Common myeloid progenitor, CD34-positive (primary cell): ENCODE measurements at regions not wholly inside any gene's neighbourhood (a gene's known extent, or its start where the extent isn't known, plus 50 kb on each side); places are given as distances from the start of the nearest gene placed in this dataset.

ENCODE experiments used
- CTCF ChIA-PET: fragments of 350-600 bp; sonication (Branson Sonifier 250); formaldehyde crosslinking; loops from one replicate; lab custom pipeline; 2021; ENCODE audit warnings: antibody characterized with exemption; lab: Charles Lee
- POLR2A ChIA-PET: fragments of 350-600 bp; sonication (Branson Sonifier 250); formaldehyde crosslinking; loops from one replicate; lab custom pipeline; 2021; ENCODE audit warnings: antibody characterized with exemption; lab: Charles Lee
- DNase-seq, 3 donors: peaks; one replicate each; pipeline versions ENCODE4 v3.0.0 to v3.0.0-alpha.2; 2013
- H3K27ac ChIP-seq, 2 experiments: 1 replicate in 1 of 2; 2 replicates in 1 of 2; pipeline ENCODE4 v1.7.0; 2013; ENCODE audit warnings: inconsistent platforms in 2 of 2, low read length in 2 of 2, mild to moderate bottlenecking in 2 of 2, low read depth in 1 of 2, moderate library complexity in 1 of 2; ENCODE audit not compliant: severe bottlenecking in 2 of 2, insufficient read depth in 1 of 2, poor library complexity in 1 of 2
- H3K27me3 ChIP-seq, 5 experiments: replicated peaks in 2 of 5; 1 replicate in 3 of 5; 2 replicates in 2 of 5; pipeline versions ENCODE4 v1.6.1 to v1.7.0; 2013; ENCODE audit warnings: low read length in 4 of 5, mild to moderate bottlenecking in 2 of 5, moderate library complexity in 2 of 5, inconsistent platforms in 1 of 5; ENCODE audit not compliant: insufficient read depth in 5 of 5, control insufficient read depth in 4 of 5
- H3K36me3 ChIP-seq, 4 experiments: 1 replicate in 2 of 4; 2 replicates in 2 of 4; pipeline versions ENCODE4 v1.6.1 to v1.7.0; 2013; ENCODE audit warnings: low read length in 3 of 4, control low read depth in 1 of 4, mild to moderate bottlenecking in 1 of 4; ENCODE audit not compliant: control insufficient read depth in 4 of 4, insufficient read depth in 4 of 4
- H3K4me1 ChIP-seq, 4 experiments: 1 replicate in 3 of 4; 2 replicates in 1 of 4; pipeline versions ENCODE4 v1.6.1 to v1.7.1; 2013; ENCODE audit warnings: low read length in 3 of 4, mild to moderate bottlenecking in 3 of 4, control low read depth in 1 of 4, inconsistent platforms in 1 of 4, moderate library complexity in 1 of 4; ENCODE audit not compliant: control insufficient read depth in 4 of 4, insufficient read depth in 4 of 4; ENCODE audit errors: control extremely low read depth in 1 of 4
- H3K4me3 ChIP-seq, 7 experiments: 1 replicate in 4 of 7; 2 replicates in 3 of 7; pipeline versions ENCODE4 v1.5.1 to v1.7.0; 2013; ENCODE audit warnings: mild to moderate bottlenecking in 7 of 7, low read length in 6 of 7, moderate library complexity in 6 of 7, inconsistent platforms in 2 of 7, low read depth in 2 of 7, control low read depth in 1 of 7; ENCODE audit not compliant: insufficient read depth in 4 of 7, control insufficient read depth in 1 of 7; ENCODE audit errors: extremely low read depth in 1 of 7
- H3K9me3 ChIP-seq, 5 experiments: 1 replicate in 4 of 5; 2 replicates in 1 of 5; pipeline versions ENCODE4 v1.6.1 to v1.7.1; 2013; ENCODE audit warnings: low read length in 4 of 5, mild to moderate bottlenecking in 2 of 5, inconsistent platforms in 1 of 5, low read depth in 1 of 5, moderate library complexity in 1 of 5; ENCODE audit not compliant: control insufficient read depth in 4 of 5, insufficient read depth in 2 of 5; ENCODE audit errors: control extremely low read depth in 1 of 5
- WGBS: methylation state at CpG from one replicate; pipeline ENCODE4 v1.1.5; 2013; ENCODE audit not compliant: insufficient coverage; 5-methylcytosine and 5-hydroxymethylcytosine counted together

DNA sequence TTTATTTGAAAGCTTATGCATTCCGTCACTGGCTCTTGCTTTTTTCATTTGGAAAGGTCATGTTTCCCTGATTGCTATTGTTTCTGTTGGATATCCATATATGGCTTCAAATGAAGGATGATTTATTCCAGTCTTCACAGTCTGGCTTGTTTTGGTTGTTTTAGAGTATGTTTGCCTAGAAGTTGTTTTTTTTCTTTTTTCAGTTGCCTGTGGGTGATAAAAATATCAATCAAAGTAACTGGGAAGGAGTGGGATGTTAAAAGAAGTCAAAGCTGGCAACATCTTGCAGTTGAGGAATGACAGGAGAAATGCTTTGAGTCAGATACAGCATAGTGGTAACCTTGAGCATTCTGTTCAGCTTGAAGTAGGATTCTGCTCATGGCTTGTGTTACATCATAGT is 610.5 kb downstream of the PLOD2 start:
- no peak overlapping the region for H3K27ac ChIP-seq
- ChIA-PET POLR2A (no interaction called here), CTCF (no interaction called here)
- no peaks in the 10 kb centered on the region for H3K27me3 ChIP-seq
- no peaks in the 10 kb centered on the region for H3K9me3 ChIP-seq
- H3K36me3 ChIP-seq, result no peaks in the 10 kb centered on the region
- no peak for DNase-seq
- H3K4me3 ChIP-seq, result no peak overlapping the region
- 100% methylated on average over 1 of the region's 1 CpG for WGBS
- no peaks in the 10 kb centered on the region for H3K4me1 ChIP-seq

DNA sequence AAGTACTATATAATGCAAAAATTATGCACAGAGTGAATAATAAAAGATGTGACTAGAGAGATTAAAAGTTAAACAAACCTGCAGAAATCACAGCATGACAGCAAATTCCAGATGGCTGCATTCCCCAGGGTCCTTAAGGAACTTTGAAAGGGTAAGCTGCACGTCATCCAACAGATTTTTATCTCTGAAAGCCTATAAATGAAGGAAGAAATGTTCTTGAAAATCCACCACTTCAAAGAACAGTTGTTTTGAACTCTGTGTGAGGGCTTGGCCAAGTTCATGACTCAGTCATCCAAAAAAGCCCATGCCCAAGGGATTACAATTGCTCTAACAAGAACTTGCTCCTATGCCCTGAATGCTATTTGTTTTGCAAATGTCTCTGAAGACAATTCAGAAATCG is 603.6 kb downstream of the PLOD2 start:
- Histone ChIP-seq H3K4me1 (no peaks in the 10 kb centered on the region), H3K4me3 (no peak overlapping the region), H3K27ac (no peak overlapping the region), H3K9me3 (no peaks in the 10 kb centered on the region), H3K27me3 (no peaks in the 10 kb centered on the region), H3K36me3 (no peaks in the 10 kb centered on the region)
- POLR2A ChIA-PET, result no interaction called here
- DNase-seq, result no peak
- CTCF ChIA-PET, result interaction anchor here (0.6 kb wide), 1 partner anchor 52 kb away, joined by 3 read pairs; no protein-coding TSS in a partner anchor
- no CpG with 5 or more reads among the region's 2 CpGs for WGBS

DNA sequence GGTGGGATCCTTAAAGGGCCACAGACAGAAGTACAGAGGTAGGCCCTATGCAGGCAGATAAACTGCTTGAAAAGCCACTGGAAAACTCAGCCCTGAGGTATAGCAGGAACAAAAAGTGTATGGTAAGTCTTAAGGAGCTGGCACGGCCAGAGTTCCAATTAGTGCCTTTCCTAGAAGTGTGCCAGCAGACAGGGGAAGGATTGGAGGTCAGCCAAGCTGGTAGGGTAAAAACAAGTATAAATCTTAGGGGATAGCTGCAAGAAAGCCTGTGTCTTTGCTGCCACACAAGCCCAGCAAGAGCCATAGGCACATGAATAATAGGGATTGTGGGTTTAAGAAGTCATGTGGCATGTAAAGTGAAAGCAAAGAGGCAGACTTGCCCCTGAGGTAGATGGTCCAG is 582.5 kb downstream of the PLOD2 start:
- Histone ChIP-seq H3K27ac (no peak overlapping the region), H3K4me1 (no peaks in the 10 kb centered on the region), H3K9me3 (no peaks in the 10 kb centered on the region), H3K27me3 (no peaks in the 10 kb centered on the region), H3K4me3 (no peak overlapping the region), H3K36me3 (no peaks in the 10 kb centered on the region)
- no peak for DNase-seq
- ChIA-PET POLR2A (no interaction called here), CTCF (no interaction called here)
- 17% methylated on average over 1 of the region's 1 CpG for whole genome bisulfite sequencing

DNA sequence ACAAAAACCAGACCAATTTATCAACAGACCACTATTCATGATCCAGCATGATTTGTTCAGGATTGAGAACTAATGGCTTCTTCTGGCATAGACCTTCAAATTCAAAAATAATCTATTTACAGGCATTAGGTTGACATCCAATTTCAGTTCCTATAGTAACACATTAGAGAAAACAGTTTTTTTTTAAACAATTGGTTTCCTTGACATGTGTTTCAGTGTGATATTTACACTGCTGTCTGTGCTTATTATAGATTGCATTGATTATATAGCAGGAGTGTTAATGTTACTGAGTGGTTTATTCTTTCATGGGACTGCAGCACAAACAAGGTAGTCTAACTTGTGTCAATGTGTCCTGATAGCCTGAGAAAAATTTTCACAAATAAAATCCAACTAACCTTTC is 579.3 kb downstream of the PLOD2 start:
- POLR2A ChIA-PET, result no interaction called here

DNA sequence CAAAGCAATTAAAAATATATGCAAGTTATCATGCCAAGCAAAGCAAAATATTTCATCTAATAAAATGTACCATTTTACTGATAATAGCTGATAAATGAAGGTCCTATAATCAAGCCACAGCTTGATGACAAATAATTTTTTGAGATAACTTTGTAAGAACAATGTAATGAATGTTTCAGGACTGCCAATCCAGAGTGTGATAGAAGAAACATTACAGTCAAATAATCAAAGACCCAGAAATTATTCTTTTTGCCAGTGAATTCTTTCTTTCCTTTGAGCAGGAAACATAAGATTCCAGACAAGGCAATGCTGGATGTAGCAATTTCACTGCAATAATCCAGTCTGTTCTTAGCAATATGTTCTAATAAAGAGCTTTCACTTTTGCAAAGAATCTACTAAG is 556.1 kb downstream of the PLOD2 start:
- Histone ChIP-seq H3K36me3 (no peaks in the 10 kb centered on the region), H3K9me3 (no peaks in the 10 kb centered on the region), H3K4me3 (no peak overlapping the region), H3K27me3 (no peaks in the 10 kb centered on the region), H3K4me1 (no peaks in the 10 kb centered on the region), H3K27ac (no peak overlapping the region)
- ChIA-PET POLR2A (no interaction called here), CTCF (no interaction called here)
- DNase-seq, result no peak

More for the DNA sequence above, 579.3 kb downstream of the PLOD2 start:
- Histone ChIP-seq H3K27me3 (no peaks in the 10 kb centered on the region), H3K4me1 (no peaks in the 10 kb centered on the region), H3K36me3 (no peaks in the 10 kb centered on the region), H3K9me3 (no peaks in the 10 kb centered on the region), H3K27ac (no peak overlapping the region), H3K4me3 (no peak overlapping the region)
- CTCF ChIA-PET, result no interaction called here
- DNase-seq, result no peak

DNA sequence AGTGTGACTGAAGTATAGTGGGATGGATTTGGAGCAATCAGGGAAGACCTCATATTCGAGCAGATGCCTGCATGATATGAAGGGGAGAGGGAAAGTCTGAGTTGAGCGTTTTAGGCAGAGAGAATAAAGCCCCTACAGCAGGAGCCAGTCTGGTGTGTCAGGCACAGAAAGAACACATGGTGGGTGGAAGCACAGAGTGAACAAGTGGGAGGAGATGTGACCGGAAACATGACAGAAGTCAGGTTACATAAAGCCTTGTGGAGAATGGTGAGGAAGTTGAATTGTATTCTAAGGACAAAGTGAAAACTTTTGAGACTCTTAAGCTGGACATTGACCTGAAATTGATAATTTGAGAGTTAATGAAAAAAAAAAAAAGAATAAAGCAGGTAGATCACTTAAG is 541.0 kb downstream of the PLOD2 start:
- no peak overlapping the region for H3K27ac ChIP-seq
- H3K4me1 ChIP-seq, result no peaks in the 10 kb centered on the region
- H3K36me3 ChIP-seq, result no peaks in the 10 kb centered on the region
- H3K4me3 ChIP-seq, result no peak overlapping the region
- no peaks in the 10 kb centered on the region for H3K27me3 ChIP-seq
- H3K9me3 ChIP-seq, result peaks cover 0 to 1% (median 0%) of the 10 kb centered on the region in 5 experiments
- POLR2A ChIA-PET, result no interaction called here
- no peak for DNase-seq
- CTCF ChIA-PET, result interaction anchor here (2.0 kb wide), 1 partner anchor 10 kb away, joined by 8 read pairs; no protein-coding TSS in a partner anchor
- WGBS, result 100% methylated on average over 3 of the region's 3 CpGs

DNA sequence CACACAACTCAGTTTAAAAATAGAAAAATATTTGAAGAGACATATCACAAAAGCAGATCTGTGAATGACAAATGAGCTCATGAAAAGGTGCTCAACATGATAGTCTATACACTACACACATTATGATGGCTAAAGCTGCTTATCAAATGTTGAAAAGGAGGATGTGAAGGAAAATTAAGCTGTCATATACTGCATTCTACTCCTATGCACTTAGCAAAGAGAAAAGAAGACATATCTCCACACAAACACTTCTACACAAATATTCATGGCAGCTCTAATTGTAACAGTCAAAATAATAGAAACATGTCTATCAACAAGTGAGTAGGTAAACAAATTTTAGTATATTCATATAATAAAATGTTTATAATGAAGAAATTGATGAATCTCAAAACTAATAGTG is 540.5 kb downstream of the PLOD2 start:
- POLR2A ChIA-PET, result interaction anchor here (0.6 kb wide), 1 partner anchor 33 kb away, joined by 3 read pairs; no protein-coding TSS in a partner anchor
- Histone ChIP-seq H3K36me3 (no peaks in the 10 kb centered on the region), H3K4me3 (no peak overlapping the region), H3K9me3 (peaks cover 0 to 1% (median 0%) of the 10 kb centered on the region in 5 experiments), H3K27ac (no peak overlapping the region), H3K4me1 (no peaks in the 10 kb centered on the region), H3K27me3 (no peaks in the 10 kb centered on the region)
- DNase-seq, result no peak
- CTCF ChIA-PET, result interaction anchor here (2.0 kb wide), 1 partner anchor 11 kb away, joined by 8 read pairs; no protein-coding TSS in a partner anchor
